ENCODE measurements at regions not wholly inside any gene's neighbourhood (a gene's known extent, or its start where the extent isn't known, plus 50 kb on each side); places are given as distances from the start of the nearest gene placed in this dataset.

DNA sequence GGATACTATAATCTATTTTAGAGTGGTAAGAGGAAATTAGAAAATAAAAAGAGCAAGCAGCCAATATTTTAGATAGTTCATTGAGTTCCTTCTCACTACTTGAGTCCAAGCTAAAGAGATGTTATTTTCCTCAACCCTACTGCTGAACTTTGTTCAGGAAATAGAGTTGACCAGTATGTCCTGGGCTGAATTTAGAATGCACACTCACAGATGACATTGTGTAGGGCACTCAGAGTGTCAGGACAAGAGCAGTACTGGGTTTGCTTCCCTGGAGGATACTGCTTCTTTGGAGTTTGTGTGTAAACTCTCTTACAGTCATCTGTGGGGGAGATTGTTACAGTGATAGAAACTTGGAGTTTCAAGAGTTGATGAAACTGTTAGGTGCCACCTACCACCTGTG, 80.0 kb upstream of the AGBL1 start:
- no peak for DNase-seq (ENCODE audit: extremely low spot score in 2 of 2)
- Histone ChIP-seq H3K9me3 (no peaks in the 10 kb centered on the region), H3K27me3 (no peaks in the 10 kb centered on the region), H3K4me1 (no peaks in the 10 kb centered on the region), H3K36me3 (no peaks in the 10 kb centered on the region), H3K27ac (no peak overlapping the region), H3K4me3 (no peak overlapping the region)
- intact Hi-C loops (cut with DNase I) = no loop called here
- TF ChIP-seq POLR2A (IDR thresholded peaks at IDR 0.05) (no peak), POLR2AphosphoS5 (IDR thresholded peaks at IDR 0.05; ENCODE audit: insufficient read depth in 1 of 2, low read depth in 1 of 2) (no peak)
- TF ChIP-seq, protein P1, sequence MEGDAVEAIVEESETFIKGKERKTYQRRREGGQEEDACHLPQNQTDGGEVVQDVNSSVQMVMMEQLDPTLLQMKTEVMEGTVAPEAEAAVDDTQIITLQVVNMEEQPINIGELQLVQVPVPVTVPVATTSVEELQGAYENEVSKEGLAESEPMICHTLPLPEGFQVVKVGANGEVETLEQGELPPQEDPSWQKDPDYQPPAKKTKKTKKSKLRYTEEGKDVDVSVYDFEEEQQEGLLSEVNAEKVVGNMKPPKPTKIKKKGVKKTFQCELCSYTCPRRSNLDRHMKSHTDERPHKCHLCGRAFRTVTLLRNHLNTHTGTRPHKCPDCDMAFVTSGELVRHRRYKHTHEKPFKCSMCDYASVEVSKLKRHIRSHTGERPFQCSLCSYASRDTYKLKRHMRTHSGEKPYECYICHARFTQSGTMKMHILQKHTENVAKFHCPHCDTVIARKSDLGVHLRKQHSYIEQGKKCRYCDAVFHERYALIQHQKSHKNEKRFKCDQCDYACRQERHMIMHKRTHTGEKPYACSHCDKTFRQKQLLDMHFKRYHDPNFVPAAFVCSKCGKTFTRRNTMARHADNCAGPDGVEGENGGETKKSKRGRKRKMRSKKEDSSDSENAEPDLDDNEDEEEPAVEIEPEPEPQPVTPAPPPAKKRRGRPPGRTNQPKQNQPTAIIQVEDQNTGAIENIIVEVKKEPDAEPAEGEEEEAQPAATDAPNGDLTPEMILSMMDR (IDR thresholded peaks at IDR 0.05) = no peak

DNA sequence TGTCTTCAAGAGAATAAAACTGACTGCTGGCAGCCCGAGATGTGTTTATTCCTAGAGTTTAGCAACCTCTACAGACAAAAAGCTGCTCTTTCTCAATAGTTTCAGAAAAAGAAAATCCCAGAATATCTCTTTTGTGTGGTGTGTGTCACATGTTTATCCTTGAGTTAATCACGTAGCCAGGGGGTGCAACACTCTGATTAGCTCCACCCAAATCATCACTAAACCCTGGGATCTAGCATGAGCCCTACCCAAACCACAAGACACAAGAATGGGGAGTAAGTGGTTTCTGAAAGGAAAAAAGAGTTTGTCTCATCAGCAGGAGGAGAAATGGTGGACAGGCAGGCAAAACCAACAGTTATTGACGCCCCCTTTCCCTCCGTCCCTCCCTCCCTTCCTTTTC, 78.5 kb upstream of the AGBL1 start:
- Histone ChIP-seq H3K9me3 (no peaks in the 10 kb centered on the region), H3K27me3 (no peaks in the 10 kb centered on the region), H3K4me3 (no peak overlapping the region), H3K27ac (no peak overlapping the region), H3K4me1 (no peaks in the 10 kb centered on the region), H3K36me3 (no peaks in the 10 kb centered on the region)
- no peak for DNase-seq (ENCODE audit: extremely low spot score in 2 of 2)
- TF ChIP-seq, protein P1 (IDR thresholded peaks at IDR 0.05) = no peak
- no peak for TF ChIP-seq POLR2A (IDR thresholded peaks at IDR 0.05)
- TF ChIP-seq POLR2AphosphoS5 (IDR thresholded peaks at IDR 0.05; ENCODE audit: insufficient read depth in 1 of 2, low read depth in 1 of 2) = no peak
- intact Hi-C loops (cut with DNase I) = no loop called here

DNA sequence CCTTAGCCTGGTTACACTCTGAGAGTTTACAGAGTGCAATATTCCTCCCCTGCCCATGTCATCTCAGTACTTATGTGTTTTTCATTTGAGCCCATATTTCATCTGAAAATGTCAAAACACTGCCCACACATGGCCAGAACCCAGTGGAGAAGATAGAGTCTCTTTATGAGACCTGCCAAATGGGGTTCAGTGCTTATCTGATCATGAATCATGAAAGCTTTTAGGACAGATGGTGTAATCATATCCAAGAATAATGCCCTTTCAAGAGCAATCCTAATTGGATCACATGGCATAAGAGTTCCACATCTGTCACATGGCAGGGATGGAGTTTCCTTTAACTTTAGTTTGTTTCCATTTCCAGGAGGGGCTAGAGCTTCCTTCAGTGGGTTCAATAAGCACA, 77.2 kb upstream of the AGBL1 start:
- TF ChIP-seq, protein P1 (IDR thresholded peaks at IDR 0.05) = no peak
- no peaks in the 10 kb centered on the region for H3K36me3 ChIP-seq
- no peaks in the 10 kb centered on the region for H3K4me1 ChIP-seq
- H3K27me3 ChIP-seq = no peaks in the 10 kb centered on the region
- intact Hi-C loops (cut with DNase I) = no loop called here
- H3K27ac ChIP-seq = no peak overlapping the region
- DNase-seq (ENCODE audit: extremely low spot score in 2 of 2) = no peak
- H3K9me3 ChIP-seq = no peaks in the 10 kb centered on the region
- no peak overlapping the region for H3K4me3 ChIP-seq

DNA sequence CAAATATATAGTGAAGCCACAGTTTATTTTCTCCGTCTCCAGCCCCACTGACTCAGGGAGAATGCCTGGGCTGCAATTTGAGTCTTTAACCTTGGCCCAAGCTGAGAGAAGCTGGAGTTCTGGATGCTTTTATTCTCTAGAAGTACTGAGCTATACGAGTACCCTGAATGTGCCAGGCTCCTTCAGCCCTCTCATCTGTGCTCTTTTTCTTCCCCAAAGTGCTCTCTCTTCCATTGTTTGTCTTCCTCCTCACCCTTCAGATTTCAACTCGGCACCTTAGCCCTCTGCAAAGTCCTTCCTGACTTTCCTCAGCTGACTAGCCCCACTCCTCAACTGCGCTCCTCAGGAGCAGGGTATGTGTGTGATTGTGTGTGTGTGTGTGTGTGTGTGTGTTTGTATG, 75.6 kb upstream of the AGBL1 start:
- no peaks in the 10 kb centered on the region for H3K27me3 ChIP-seq
- no peaks in the 10 kb centered on the region for H3K36me3 ChIP-seq
- no peak for DNase-seq (ENCODE audit: extremely low spot score in 2 of 2)
- no peaks in the 10 kb centered on the region for H3K9me3 ChIP-seq
- no peak overlapping the region for H3K4me3 ChIP-seq
- TF ChIP-seq POLR2A (IDR thresholded peaks at IDR 0.05) = no peak
- no peak for TF ChIP-seq POLR2AphosphoS5 (IDR thresholded peaks at IDR 0.05; ENCODE audit: insufficient read depth in 1 of 2, low read depth in 1 of 2)
- TF ChIP-seq, protein P1 (IDR thresholded peaks at IDR 0.05) = no peak
- intact Hi-C loops (cut with DNase I) = no loop called here
- no peak overlapping the region for H3K27ac ChIP-seq
- H3K4me1 ChIP-seq = no peaks in the 10 kb centered on the region

DNA sequence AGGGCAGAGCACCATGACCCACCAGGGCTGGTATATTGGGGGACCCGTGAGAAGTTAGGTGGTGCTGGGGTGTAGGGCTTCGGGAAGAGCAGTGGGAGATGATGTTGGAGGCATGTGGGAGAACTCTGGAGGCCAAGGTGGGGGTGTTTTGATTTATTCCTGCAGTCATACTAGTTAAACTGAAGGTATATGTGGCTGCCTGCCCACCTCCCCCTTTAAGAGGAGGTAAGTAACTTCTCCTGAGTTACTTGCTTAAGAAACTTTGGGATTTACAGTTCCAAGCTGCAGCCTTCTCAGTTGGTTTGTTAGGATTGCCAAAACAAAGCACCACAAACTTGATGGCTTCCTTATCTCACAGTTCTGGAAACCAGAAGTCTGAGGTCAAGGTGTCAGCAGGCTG, 73.1 kb upstream of the AGBL1 start:
- DNase-seq (ENCODE audit: extremely low spot score in 2 of 2) = no peak
- H3K36me3 ChIP-seq = no peaks in the 10 kb centered on the region
- TF ChIP-seq, protein P1 (IDR thresholded peaks at IDR 0.05) = no peak
- no peak for TF ChIP-seq POLR2A (IDR thresholded peaks at IDR 0.05)
- no peak for TF ChIP-seq POLR2AphosphoS5 (IDR thresholded peaks at IDR 0.05; ENCODE audit: insufficient read depth in 1 of 2, low read depth in 1 of 2)
- H3K27ac ChIP-seq = no peak overlapping the region
- intact Hi-C loops (cut with DNase I) = no loop called here
- no peak overlapping the region for H3K4me3 ChIP-seq
- H3K9me3 ChIP-seq = no peaks in the 10 kb centered on the region
- no peaks in the 10 kb centered on the region for H3K27me3 ChIP-seq
- H3K4me1 ChIP-seq = no peaks in the 10 kb centered on the region
